GM12878 (cell line): ENCODE measurements at regions not wholly inside any gene's neighbourhood (a gene's known extent, or its start where the extent isn't known, plus 50 kb on each side); places are given as distances from the start of the nearest gene placed in this dataset.

Experiments used
- ATAC-seq: fragments of 200-7000 bp; cut with Tn5 transposase; 3 replicates; pipeline ENCODE4 v1.9.1; 2020; ENCODE audit warnings: mild to moderate bottlenecking, moderate library complexity
- BruUV-seq: library from RNA; stranded (reverse); fragments of 400-500 nt; replicated peaks from 2 replicates; lab custom pipeline; 2021; lab: Mats Ljungman, UMichigan
- CTCF ChIA-PET: fragments of 300-600 bp; sonication (Branson Sonifier 250); formaldehyde crosslinking; extraction: SDS; loops from one replicate; lab custom pipeline; 2021; ENCODE audit warnings: inconsistent platforms; lab: Yijun Ruan, JAX
- POLR2A ChIA-PET: fragments of 350-600 bp; formaldehyde crosslinking; extraction: SDS; loops from one replicate; lab custom pipeline; 2021; ENCODE audit warnings: inconsistent platforms; lab: Charles Lee
- RAD21 ChIA-PET: fragments of 300-600 bp; sonication (Branson Sonifier 250); formaldehyde crosslinking; loops from one replicate; lab custom pipeline; 2023; ENCODE audit warnings: antibody characterized with exemption; ENCODE audit not compliant: unreplicated experiment; lab: Charles Lee
- SMC1A ChIA-PET: fragments of 300-600 bp; sonication (Branson Sonifier 250); formaldehyde crosslinking; loops from one replicate; lab custom pipeline; 2023; ENCODE audit not compliant: unreplicated experiment, uncharacterized antibody; lab: Charles Lee
- DNase-seq: peaks from one replicate; pipeline ENCODE4 v3.0.0-alpha.2; 2011; ENCODE audit warnings: low read depth, low spot score
- FAIRE-seq: peaks from 3 replicates; lab custom pipeline; 2011; peaks lifted over from hg19 to GRCh38; lab: Jason Lieb, UNC
- H2AFZ ChIP-seq: 2 replicates; pipeline ENCODE4 v1.6.0; 2011; ENCODE audit warnings: low read depth, low read length, control low read depth; ENCODE audit not compliant: control insufficient read depth
- H3K27ac ChIP-seq: 2 replicates; pipeline ENCODE4 v1.5.1; 2011; ENCODE audit warnings: control low read depth; ENCODE audit not compliant: control insufficient read depth, insufficient read depth
- H3K27me3 ChIP-seq, 2 experiments: replicated peaks in 1 of 2; 2 replicates each; pipeline versions ENCODE4 v1.6.0 to v1.6.1; 2011; ENCODE audit warnings: low read length in 1 of 2; ENCODE audit not compliant: control insufficient read depth in 2 of 2, insufficient read depth in 2 of 2
- H3K36me3 ChIP-seq, 2 experiments: 2 replicates each; pipeline ENCODE4 v1.5.1; 2011; ENCODE audit warnings: low read length in 1 of 2; ENCODE audit not compliant: control insufficient read depth in 2 of 2, insufficient read depth in 2 of 2
- H3K4me1 ChIP-seq: 2 replicates; pipeline ENCODE4 v1.6.1; 2011; ENCODE audit warnings: mild to moderate bottlenecking, low read length, moderate library complexity, mixed read lengths; ENCODE audit not compliant: control insufficient read depth, insufficient read depth
- H3K4me2 ChIP-seq: 2 replicates; pipeline ENCODE4 v1.6.0; 2011; ENCODE audit warnings: control low read depth; ENCODE audit not compliant: control insufficient read depth, insufficient read depth
- H3K4me3 ChIP-seq: fragments of 200-600 bp; sonication (generic); 2 replicates; pipeline ENCODE4 v1.5.1; 2016
- H3K79me2 ChIP-seq: 2 replicates; pipeline ENCODE4 v1.6.0; 2011; ENCODE audit warnings: low read length; ENCODE audit not compliant: control insufficient read depth, insufficient read depth
- H3K9ac ChIP-seq: 2 replicates; pipeline ENCODE4 v1.8.0; 2011; ENCODE audit warnings: low read length, control low read depth, mixed read lengths; ENCODE audit not compliant: control insufficient read depth, insufficient read depth
- H3K9me3 ChIP-seq: replicated peaks from 3 replicates; pipeline ENCODE4 v1.5.1; 2011; ENCODE audit warnings: mild to moderate bottlenecking, low read length; ENCODE audit not compliant: control insufficient read depth, insufficient read depth
- H4K20me1 ChIP-seq: 2 replicates; pipeline ENCODE4 v1.6.0; 2011; ENCODE audit not compliant: control insufficient read depth, insufficient read depth
- CHD1 ChIP-seq: IDR thresholded peaks from 2 replicates; pipeline ENCODE4 v1.6.1; 2012; ENCODE audit warnings: low read depth, low read length, improper control_type of control experiment
- EED ChIP-seq: sonication (generic); IDR thresholded peaks from 2 replicates; pipeline ENCODE4 v1.6.1; 2016; ENCODE audit warnings: antibody characterized with exemption, low read depth
- SIN3A ChIP-seq: IDR thresholded peaks from 2 replicates; pipeline ENCODE4 v1.6.1; 2012; ENCODE audit warnings: low read depth, low read length, improper control_type of control experiment
- SIX5 ChIP-seq: IDR thresholded peaks from 2 replicates; pipeline ENCODE4 v1.6.1; 2011; ENCODE audit warnings: mild to moderate bottlenecking, low read depth, low read length, moderate library complexity; ENCODE audit not compliant: severe bottlenecking
- ZNF207 ChIP-seq: fragments of 450-650 bp; IDR thresholded peaks from 2 replicates; pipeline ENCODE4 v1.6.1; 2014; ENCODE audit warnings: antibody characterized with exemption, mild to moderate bottlenecking, borderline replicate concordance
- ZNF274 ChIP-seq: IDR thresholded peaks from one replicate; pipeline ENCODE4 v1.8.0; 2011; ENCODE audit not compliant: insufficient read length, insufficient read depth
- WGBS: methylation state at CpG from one replicate; pipeline ENCODE4 v1.1.6; 2016; ENCODE audit warnings: low lambda C conversion rate; ENCODE audit not compliant: insufficient replicate concordance, insufficient coverage; ENCODE audit errors: missing lambda C conversion rate; 5-methylcytosine and 5-hydroxymethylcytosine counted together
- in situ Hi-C: fragments of 300-500 bp; cut with MboI; formaldehyde crosslinking; loops from 9 replicates; pipeline ENCODE4 v1.14.3; 2018; ENCODE audit warnings: mixed read lengths
- intact Hi-C: fragments of 100-400 bp; cut with micrococcal nuclease; formaldehyde crosslinking; loops from one replicate; pipeline ENCODE4 v1.14.2; 2022; ENCODE audit not compliant: unreplicated experiment
- TF ChIP-seq, protein P1 (sequence below): fragments of 450-650 bp; IDR thresholded peaks from 2 replicates; pipeline ENCODE4 v1.6.1; 2017; ENCODE audit warnings: mild to moderate bottlenecking, moderate library complexity
- TF ChIP-seq, protein P2 (sequence below): fragments of 450-650 bp; formaldehyde crosslinking; IDR thresholded peaks from 2 replicates; pipeline ENCODE4 v1.4.0; 2022; ENCODE audit warnings: mild to moderate bottlenecking, moderate library complexity
- TF ChIP-seq, protein P3 (sequence below): fragments of 450-650 bp; IDR thresholded peaks from 2 replicates; pipeline ENCODE4 v1.6.1; 2014; ENCODE audit warnings: mild to moderate bottlenecking
- TF ChIP-seq, protein P4 (sequence below): fragments of 450-650 bp; IDR thresholded peaks from 2 replicates; pipeline ENCODE4 v1.6.1; 2017; ENCODE audit warnings: low read depth, mild to moderate bottlenecking, moderate library complexity

DNA sequence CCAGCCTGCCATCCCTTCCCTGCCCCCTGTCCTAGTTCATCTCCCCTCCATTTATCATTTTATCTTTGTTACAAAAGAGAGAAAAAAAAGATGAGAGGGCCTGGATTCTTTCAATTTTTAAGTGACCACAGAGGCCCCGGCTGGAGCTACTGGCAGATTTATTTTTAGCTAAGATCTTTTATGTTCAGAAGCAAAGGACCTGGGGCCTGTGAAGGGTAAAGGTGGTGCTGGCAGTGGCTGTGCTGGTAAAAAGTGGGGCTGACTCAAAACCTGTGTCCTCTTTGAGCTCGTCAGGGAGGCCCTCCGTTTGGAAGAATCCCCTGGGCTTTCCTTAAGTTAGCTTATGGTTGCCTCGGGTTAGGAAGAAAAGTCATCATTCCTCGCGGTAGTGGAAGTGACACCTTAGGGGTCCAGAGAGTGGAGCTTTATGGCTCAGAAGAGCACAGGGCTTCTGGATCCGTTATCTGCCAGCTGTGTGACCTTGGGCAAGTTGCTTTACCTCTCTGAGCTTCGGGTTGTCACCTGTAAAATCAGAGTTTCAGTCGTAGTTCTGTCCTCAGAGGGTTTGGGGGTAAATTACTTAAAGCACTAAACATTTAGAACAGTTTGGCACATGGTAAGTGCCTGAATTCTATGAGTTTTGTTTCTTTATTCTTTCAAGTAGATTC lies 923.8 kb upstream of the EEF2KMT start:
- in situ Hi-C loops = no loop called here
- no peak for ATAC-seq
- BruUV-seq = no TSS peak
- SMC1A ChIA-PET = no interaction called here
- intact Hi-C loops = no loop called here
- 27% methylated on average over 9 of the region's 9 CpGs for WGBS
- TF ChIP-seq, protein P1, sequence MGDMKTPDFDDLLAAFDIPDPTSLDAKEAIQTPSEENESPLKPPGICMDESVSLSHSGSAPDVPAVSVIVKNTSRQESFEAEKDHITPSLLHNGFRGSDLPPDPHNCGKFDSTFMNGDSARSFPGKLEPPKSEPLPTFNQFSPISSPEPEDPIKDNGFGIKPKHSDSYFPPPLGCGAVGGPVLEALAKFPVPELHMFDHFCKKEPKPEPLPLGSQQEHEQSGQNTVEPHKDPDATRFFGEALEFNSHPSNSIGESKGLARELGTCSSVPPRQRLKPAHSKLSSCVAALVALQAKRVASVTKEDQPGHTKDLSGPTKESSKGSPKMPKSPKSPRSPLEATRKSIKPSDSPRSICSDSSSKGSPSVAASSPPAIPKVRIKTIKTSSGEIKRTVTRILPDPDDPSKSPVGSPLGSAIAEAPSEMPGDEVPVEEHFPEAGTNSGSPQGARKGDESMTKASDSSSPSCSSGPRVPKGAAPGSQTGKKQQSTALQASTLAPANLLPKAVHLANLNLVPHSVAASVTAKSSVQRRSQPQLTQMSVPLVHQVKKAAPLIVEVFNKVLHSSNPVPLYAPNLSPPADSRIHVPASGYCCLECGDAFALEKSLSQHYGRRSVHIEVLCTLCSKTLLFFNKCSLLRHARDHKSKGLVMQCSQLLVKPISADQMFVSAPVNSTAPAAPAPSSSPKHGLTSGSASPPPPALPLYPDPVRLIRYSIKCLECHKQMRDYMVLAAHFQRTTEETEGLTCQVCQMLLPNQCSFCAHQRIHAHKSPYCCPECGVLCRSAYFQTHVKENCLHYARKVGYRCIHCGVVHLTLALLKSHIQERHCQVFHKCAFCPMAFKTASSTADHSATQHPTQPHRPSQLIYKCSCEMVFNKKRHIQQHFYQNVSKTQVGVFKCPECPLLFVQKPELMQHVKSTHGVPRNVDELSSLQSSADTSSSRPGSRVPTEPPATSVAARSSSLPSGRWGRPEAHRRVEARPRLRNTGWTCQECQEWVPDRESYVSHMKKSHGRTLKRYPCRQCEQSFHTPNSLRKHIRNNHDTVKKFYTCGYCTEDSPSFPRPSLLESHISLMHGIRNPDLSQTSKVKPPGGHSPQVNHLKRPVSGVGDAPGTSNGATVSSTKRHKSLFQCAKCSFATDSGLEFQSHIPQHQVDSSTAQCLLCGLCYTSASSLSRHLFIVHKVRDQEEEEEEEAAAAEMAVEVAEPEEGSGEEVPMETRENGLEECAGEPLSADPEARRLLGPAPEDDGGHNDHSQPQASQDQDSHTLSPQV = no peak
- TF ChIP-seq SIX5 (no peak), ZNF274 (no peak), EED (no peak), SIN3A (no peak), CHD1 (no peak), ZNF207 (no peak)
- TF ChIP-seq, protein P2, sequence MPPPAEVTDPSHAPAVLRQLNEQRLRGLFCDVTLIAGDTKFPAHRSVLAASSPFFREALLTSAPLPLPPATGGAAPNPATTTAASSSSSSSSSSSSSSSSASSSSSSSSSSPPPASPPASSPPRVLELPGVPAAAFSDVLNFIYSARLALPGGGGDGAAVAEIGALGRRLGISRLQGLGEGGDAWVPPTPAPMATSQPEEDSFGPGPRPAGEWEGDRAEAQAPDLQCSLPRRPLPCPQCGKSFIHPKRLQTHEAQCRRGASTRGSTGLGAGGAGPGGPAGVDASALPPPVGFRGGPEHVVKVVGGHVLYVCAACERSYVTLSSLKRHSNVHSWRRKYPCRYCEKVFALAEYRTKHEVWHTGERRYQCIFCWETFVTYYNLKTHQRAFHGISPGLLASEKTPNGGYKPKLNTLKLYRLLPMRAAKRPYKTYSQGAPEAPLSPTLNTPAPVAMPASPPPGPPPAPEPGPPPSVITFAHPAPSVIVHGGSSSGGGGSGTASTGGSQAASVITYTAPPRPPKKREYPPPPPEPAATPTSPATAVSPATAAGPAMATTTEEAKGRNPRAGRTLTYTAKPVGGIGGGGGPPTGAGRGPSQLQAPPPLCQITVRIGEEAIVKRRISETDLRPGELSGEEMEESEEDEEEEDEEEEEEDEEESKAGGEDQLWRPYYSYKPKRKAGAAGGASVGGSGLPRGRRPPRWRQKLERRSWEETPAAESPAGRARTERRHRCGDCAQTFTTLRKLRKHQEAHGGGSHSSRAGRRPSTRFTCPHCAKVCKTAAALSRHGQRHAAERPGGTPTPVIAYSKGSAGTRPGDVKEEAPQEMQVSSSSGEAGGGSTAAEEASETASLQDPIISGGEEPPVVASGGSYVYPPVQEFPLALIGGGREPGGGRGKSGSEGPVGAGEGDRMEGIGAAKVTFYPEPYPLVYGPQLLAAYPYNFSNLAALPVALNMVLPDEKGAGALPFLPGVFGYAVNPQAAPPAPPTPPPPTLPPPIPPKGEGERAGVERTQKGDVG (CRISPR knock-in tag) = no peak
- TF ChIP-seq, protein P3, sequence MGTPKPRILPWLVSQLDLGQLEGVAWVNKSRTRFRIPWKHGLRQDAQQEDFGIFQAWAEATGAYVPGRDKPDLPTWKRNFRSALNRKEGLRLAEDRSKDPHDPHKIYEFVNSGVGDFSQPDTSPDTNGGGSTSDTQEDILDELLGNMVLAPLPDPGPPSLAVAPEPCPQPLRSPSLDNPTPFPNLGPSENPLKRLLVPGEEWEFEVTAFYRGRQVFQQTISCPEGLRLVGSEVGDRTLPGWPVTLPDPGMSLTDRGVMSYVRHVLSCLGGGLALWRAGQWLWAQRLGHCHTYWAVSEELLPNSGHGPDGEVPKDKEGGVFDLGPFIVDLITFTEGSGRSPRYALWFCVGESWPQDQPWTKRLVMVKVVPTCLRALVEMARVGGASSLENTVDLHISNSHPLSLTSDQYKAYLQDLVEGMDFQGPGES = no peak
- TF ChIP-seq, protein P4, sequence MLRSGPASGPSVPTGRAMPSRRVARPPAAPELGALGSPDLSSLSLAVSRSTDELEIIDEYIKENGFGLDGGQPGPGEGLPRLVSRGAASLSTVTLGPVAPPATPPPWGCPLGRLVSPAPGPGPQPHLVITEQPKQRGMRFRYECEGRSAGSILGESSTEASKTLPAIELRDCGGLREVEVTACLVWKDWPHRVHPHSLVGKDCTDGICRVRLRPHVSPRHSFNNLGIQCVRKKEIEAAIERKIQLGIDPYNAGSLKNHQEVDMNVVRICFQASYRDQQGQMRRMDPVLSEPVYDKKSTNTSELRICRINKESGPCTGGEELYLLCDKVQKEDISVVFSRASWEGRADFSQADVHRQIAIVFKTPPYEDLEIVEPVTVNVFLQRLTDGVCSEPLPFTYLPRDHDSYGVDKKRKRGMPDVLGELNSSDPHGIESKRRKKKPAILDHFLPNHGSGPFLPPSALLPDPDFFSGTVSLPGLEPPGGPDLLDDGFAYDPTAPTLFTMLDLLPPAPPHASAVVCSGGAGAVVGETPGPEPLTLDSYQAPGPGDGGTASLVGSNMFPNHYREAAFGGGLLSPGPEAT = no peak
- Histone ChIP-seq H3K4me2 (no peak overlapping the region), H3K36me3 (no peaks in the 10 kb centered on the region), H4K20me1 (no peaks in the 10 kb centered on the region), H3K79me2 (no peaks in the 10 kb centered on the region), H3K27ac (no peak overlapping the region), H3K27me3 (no peaks in the 10 kb centered on the region), H3K4me1 (no peaks in the 10 kb centered on the region), H3K4me3 (no peak overlapping the region), H3K9me3 (no peaks in the 10 kb centered on the region; the same call in 2 of the 3 replicates), H3K9ac (no peak overlapping the region), H2AFZ (no peak overlapping the region)
- no peak for DNase-seq
- CTCF ChIA-PET = interaction anchor here (0.5 to 1.7 kb wide), 3 partner anchors 60 to 469 kb away, joined by 3 to 5 read pairs (median 3); no protein-coding TSS in a partner anchor
- POLR2A ChIA-PET = interaction anchor here (0.6 kb wide), 1 partner anchor 8 kb away, joined by 4 read pairs; no protein-coding TSS in a partner anchor
- RAD21 ChIA-PET = no interaction called here
- FAIRE-seq = no peak
